ENCODE measurements at regions not wholly inside any gene's neighbourhood (a gene's known extent, or its start where the extent isn't known, plus 50 kb on each side); places are given as distances from the start of the nearest gene placed in this dataset.

GRCh38 chr16:47920709-47921108, 235.1 kb downstream of the ABCC12 start:
- H3K27ac ChIP-seq (ENCODE audit: low read length) = no peak overlapping the region
- in situ Hi-C loops (cut with HindIII; ENCODE audit: low pct_unique_long_range_greater_than_20kb, low sequenced_read_pairs) (no loop called here), intact Hi-C loops (cut with micrococcal nuclease; ENCODE audit: unreplicated experiment) (no loop called here)
- H3K4me3 ChIP-seq (ENCODE audit: low read depth in 2 of 2, low read length in 2 of 2) = no peak overlapping the region
- ATAC-seq (no peak), DNase-seq (ENCODE audit: low read depth, low spot score) (no peak)
- H3K4me1 ChIP-seq (ENCODE audit: control insufficient read depth, insufficient read depth, low read length) = no peaks in the 10 kb centered on the region
- POLR2A ChIA-PET = no interaction called here
- no peaks in the 10 kb centered on the region for H3K36me3 ChIP-seq (ENCODE audit: control insufficient read depth, insufficient read depth, low read length)
- CTCF ChIA-PET = no interaction called here
- no peaks in the 10 kb centered on the region for H3K27me3 ChIP-seq (ENCODE audit: control insufficient read depth, insufficient read depth, low read length)
- no TSS peak for BruUV-seq (replicated peaks)
- no peaks in the 10 kb centered on the region for H3K9me3 ChIP-seq (ENCODE audit: control insufficient read depth, insufficient read depth, low read depth, low read length)
- TF ChIP-seq TCF7L2 (IDR thresholded peaks at IDR 0.05; ENCODE audit: low read depth, low read length) (no peak), REST (IDR thresholded peaks at IDR 0.05; ENCODE audit: insufficient read depth in 1 of 2, low read depth in 2 of 2, low read length in 1 of 2) (no peak), SIN3A (IDR thresholded peaks at IDR 0.05; ENCODE audit: borderline replicate concordance, insufficient read depth, low read depth, low read length) (no peak), POLR2AphosphoS5 (IDR thresholded peaks at IDR 0.05; ENCODE audit: low read depth, low read length) (no peak)
- TF ChIP-seq, protein P1, sequence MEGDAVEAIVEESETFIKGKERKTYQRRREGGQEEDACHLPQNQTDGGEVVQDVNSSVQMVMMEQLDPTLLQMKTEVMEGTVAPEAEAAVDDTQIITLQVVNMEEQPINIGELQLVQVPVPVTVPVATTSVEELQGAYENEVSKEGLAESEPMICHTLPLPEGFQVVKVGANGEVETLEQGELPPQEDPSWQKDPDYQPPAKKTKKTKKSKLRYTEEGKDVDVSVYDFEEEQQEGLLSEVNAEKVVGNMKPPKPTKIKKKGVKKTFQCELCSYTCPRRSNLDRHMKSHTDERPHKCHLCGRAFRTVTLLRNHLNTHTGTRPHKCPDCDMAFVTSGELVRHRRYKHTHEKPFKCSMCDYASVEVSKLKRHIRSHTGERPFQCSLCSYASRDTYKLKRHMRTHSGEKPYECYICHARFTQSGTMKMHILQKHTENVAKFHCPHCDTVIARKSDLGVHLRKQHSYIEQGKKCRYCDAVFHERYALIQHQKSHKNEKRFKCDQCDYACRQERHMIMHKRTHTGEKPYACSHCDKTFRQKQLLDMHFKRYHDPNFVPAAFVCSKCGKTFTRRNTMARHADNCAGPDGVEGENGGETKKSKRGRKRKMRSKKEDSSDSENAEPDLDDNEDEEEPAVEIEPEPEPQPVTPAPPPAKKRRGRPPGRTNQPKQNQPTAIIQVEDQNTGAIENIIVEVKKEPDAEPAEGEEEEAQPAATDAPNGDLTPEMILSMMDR (IDR thresholded peaks at IDR 0.05) = no peak

DNA sequence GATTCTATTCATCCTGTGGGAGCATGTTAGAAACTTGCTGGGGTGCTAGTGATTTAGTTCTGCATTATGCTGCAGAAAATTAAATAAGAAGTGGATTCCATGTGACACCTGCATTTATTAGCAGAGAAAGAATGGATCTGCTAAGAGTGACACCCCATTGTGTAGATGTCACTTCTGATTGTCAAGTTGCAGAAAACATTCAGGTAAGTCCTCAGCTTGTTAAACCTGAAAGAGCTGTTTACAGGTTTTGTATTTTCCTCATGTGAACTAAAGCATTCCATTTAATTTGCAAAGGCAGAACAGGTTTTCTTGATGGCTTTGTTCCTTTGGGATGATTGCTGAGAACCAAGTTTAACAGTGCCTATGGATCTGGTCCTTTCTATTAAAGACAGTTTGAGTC, 238.7 kb downstream of the ABCC12 start:
- ChIA-PET POLR2A (no interaction called here), CTCF (no interaction called here)
- in situ Hi-C loops (cut with HindIII; ENCODE audit: low pct_unique_long_range_greater_than_20kb, low sequenced_read_pairs) = no loop called here
- DNase-seq (ENCODE audit: low read depth, low spot score) (no peak), ATAC-seq (no peak)
- intact Hi-C loops (cut with micrococcal nuclease; ENCODE audit: unreplicated experiment) = no loop called here
- Histone ChIP-seq H3K27ac (ENCODE audit: low read length) (no peak overlapping the region), H3K4me1 (ENCODE audit: control insufficient read depth, insufficient read depth, low read length) (no peaks in the 10 kb centered on the region), H3K4me3 (ENCODE audit: low read depth in 2 of 2, low read length in 2 of 2) (no peak overlapping the region), H3K36me3 (ENCODE audit: control insufficient read depth, insufficient read depth, low read length) (no peaks in the 10 kb centered on the region), H3K9me3 (ENCODE audit: control insufficient read depth, insufficient read depth, low read depth, low read length) (no peaks in the 10 kb centered on the region), H3K27me3 (ENCODE audit: control insufficient read depth, insufficient read depth, low read length) (no peaks in the 10 kb centered on the region)
- BruUV-seq (replicated peaks) = no TSS peak
- TF ChIP-seq TCF7L2 (IDR thresholded peaks at IDR 0.05; ENCODE audit: low read depth, low read length) = no peak
- TF ChIP-seq REST (IDR thresholded peaks at IDR 0.05; ENCODE audit: insufficient read depth in 1 of 2, low read depth in 2 of 2, low read length in 1 of 2) = no peak
- TF ChIP-seq, protein P1 (IDR thresholded peaks at IDR 0.05) = no peak
- no peak for TF ChIP-seq SIN3A (IDR thresholded peaks at IDR 0.05; ENCODE audit: borderline replicate concordance, insufficient read depth, low read depth, low read length)
- TF ChIP-seq POLR2AphosphoS5 (IDR thresholded peaks at IDR 0.05; ENCODE audit: low read depth, low read length) = no peak
